HEK293 (cell line): ENCODE measurements at regions not wholly inside any gene's neighbourhood (a gene's known extent, or its start where the extent isn't known, plus 50 kb on each side); places are given as distances from the start of the nearest gene placed in this dataset.

Source experiments
- BCL11B ChIP-seq: fragments of 450-650 bp; formaldehyde crosslinking; IDR thresholded peaks from 2 replicates; pipeline ENCODE4 v1.5.1; 2016; ENCODE audit warnings: low read depth, missing biosample characterization, missing genetic modification characterization
- KLF16 ChIP-seq: fragments of 450-650 bp; formaldehyde crosslinking; IDR thresholded peaks from 2 replicates; pipeline ENCODE4 v1.5.1; 2017; ENCODE audit warnings: missing biosample characterization, missing genetic modification characterization
- MEIS1 ChIP-seq: sonication (generic); formaldehyde crosslinking; IDR thresholded peaks from 2 replicates; pipeline ENCODE4 v1.8.1; 2022; ENCODE audit warnings: missing genetic modification reagents, mild to moderate bottlenecking, borderline replicate concordance
- REPIN1 ChIP-seq: fragments of 450-650 bp; formaldehyde crosslinking; IDR thresholded peaks from 2 replicates; pipeline ENCODE4 v1.5.1; 2017; ENCODE audit warnings: missing biosample characterization, missing genetic modification characterization, low read depth
- SP2 ChIP-seq: fragments of 450-650 bp; formaldehyde crosslinking; IDR thresholded peaks from 2 replicates; pipeline ENCODE4 v1.5.1; 2016; ENCODE audit warnings: missing biosample characterization, missing genetic modification characterization
- TCF7L2 ChIP-seq: IDR thresholded peaks from 2 replicates; pipeline ENCODE4 v1.6.1; 2011; ENCODE audit warnings: low read depth, mild to moderate bottlenecking, inconsistent platforms, low read length, moderate library complexity, borderline replicate concordance
- ZBTB1 ChIP-seq: fragments of 450-650 bp; formaldehyde crosslinking; IDR thresholded peaks from 2 replicates; pipeline ENCODE4 v1.5.1; 2016; ENCODE audit warnings: missing biosample characterization, missing genetic modification characterization
- ZNF121 ChIP-seq: fragments of 450-650 bp; formaldehyde crosslinking; IDR thresholded peaks from 2 replicates; pipeline ENCODE4 v1.5.1; 2016; ENCODE audit warnings: missing biosample characterization, missing genetic modification characterization
- ZNF23 ChIP-seq: fragments of 450-650 bp; formaldehyde crosslinking; IDR thresholded peaks from 2 replicates; pipeline ENCODE4 v1.5.1; 2016; ENCODE audit warnings: missing biosample characterization, missing genetic modification characterization, borderline replicate concordance
- ZNF560 ChIP-seq: fragments of 450-650 bp; formaldehyde crosslinking; IDR thresholded peaks from 2 replicates; pipeline ENCODE4 v1.5.1; 2017; ENCODE audit warnings: missing biosample characterization, missing genetic modification characterization, borderline replicate concordance
- ZNF626 ChIP-seq: fragments of 450-650 bp; sonication (Bioruptor Pico); formaldehyde crosslinking; IDR thresholded peaks from 2 replicates; pipeline ENCODE4 v1.5.1; 2018; ENCODE audit warnings: missing biosample characterization, missing genetic modification characterization, inconsistent platforms
- ZNF677 ChIP-seq: fragments of 450-650 bp; IDR thresholded peaks from 2 replicates; pipeline ENCODE4 v1.5.0; 2018; ENCODE audit warnings: missing biosample characterization, mild to moderate bottlenecking, missing genetic modification characterization, moderate library complexity
- TF ChIP-seq, protein P1 (sequence below): fragments of 450-650 bp; formaldehyde crosslinking; IDR thresholded peaks from 2 replicates; pipeline ENCODE4 v1.5.1; 2016; ENCODE audit warnings: missing biosample characterization, missing genetic modification characterization
- TF ChIP-seq, protein P2 (sequence below): fragments of 450-650 bp; formaldehyde crosslinking; conservative IDR thresholded peaks from 2 replicates; pipeline ENCODE4 v1.5.1; 2016; ENCODE audit warnings: low read depth, missing biosample characterization, missing genetic modification characterization

DNA sequence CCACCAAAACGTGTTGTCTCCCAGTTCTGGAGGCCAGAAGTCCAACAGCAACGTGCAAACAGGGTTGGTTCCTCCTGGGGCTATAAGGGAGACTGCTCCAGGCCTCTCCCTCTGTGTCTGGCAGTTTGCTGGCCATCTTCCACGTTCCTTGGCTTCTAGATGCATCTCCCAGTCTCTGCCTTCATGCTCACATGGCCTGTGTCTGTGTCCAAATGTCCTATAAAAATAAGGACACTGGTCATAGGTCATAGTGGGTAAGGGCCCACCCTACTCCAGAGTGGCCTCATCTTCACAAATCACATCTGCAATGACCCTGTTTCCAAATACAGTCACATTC lies 69.4 kb upstream of the TAF1B start:
- TF ChIP-seq, protein P1, sequence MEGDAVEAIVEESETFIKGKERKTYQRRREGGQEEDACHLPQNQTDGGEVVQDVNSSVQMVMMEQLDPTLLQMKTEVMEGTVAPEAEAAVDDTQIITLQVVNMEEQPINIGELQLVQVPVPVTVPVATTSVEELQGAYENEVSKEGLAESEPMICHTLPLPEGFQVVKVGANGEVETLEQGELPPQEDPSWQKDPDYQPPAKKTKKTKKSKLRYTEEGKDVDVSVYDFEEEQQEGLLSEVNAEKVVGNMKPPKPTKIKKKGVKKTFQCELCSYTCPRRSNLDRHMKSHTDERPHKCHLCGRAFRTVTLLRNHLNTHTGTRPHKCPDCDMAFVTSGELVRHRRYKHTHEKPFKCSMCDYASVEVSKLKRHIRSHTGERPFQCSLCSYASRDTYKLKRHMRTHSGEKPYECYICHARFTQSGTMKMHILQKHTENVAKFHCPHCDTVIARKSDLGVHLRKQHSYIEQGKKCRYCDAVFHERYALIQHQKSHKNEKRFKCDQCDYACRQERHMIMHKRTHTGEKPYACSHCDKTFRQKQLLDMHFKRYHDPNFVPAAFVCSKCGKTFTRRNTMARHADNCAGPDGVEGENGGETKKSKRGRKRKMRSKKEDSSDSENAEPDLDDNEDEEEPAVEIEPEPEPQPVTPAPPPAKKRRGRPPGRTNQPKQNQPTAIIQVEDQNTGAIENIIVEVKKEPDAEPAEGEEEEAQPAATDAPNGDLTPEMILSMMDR (tag by site-specific recombination), result no peak
- TF ChIP-seq ZNF23 (tag by site-specific recombination) (no peak), KLF16 (no peak), ZNF121 (no peak), MEIS1 (CRISPR knock-in tag) (no peak), ZBTB1 (tag by site-specific recombination) (no peak), TCF7L2 (no peak), ZNF560 (tag by site-specific recombination) (no peak), SP2 (no peak), REPIN1 (no peak), ZNF677 (tag by site-specific recombination) (no peak), BCL11B (tag by site-specific recombination) (no peak), ZNF626 (no peak)
- TF ChIP-seq, protein P2, sequence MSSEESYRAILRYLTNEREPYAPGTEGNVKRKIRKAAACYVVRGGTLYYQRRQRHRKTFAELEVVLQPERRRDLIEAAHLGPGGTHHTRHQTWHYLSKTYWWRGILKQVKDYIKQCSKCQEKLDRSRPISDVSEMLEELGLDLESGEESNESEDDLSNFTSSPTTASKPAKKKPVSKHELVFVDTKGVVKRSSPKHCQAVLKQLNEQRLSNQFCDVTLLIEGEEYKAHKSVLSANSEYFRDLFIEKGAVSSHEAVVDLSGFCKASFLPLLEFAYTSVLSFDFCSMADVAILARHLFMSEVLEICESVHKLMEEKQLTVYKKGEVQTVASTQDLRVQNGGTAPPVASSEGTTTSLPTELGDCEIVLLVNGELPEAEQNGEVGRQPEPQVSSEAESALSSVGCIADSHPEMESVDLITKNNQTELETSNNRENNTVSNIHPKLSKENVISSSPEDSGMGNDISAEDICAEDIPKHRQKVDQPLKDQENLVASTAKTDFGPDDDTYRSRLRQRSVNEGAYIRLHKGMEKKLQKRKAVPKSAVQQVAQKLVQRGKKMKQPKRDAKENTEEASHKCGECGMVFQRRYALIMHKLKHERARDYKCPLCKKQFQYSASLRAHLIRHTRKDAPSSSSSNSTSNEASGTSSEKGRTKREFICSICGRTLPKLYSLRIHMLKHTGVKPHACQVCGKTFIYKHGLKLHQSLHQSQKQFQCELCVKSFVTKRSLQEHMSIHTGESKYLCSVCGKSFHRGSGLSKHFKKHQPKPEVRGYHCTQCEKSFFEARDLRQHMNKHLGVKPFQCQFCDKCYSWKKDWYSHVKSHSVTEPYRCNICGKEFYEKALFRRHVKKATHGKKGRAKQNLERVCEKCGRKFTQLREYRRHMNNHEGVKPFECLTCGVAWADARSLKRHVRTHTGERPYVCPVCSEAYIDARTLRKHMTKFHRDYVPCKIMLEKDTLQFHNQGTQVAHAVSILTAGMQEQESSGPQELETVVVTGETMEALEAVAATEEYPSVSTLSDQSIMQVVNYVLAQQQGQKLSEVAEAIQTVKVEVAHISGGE (tag by site-specific recombination), result no peak
